HG03378 (cell line): ENCODE measurements at regions not wholly inside any gene's neighbourhood (a gene's known extent, or its start where the extent isn't known, plus 50 kb on each side); places are given as distances from the start of the nearest gene placed in this dataset.
"Not testable (repeated sequence)": the region's sequence is repeated elsewhere in the genome, so short reads cannot be mapped to it uniquely, and the experiment has no call there.

Experiments used
- ATAC-seq: cut with Tn5 transposase; IDR thresholded peaks from one replicate; pipeline ENCODE4 v1.9.1; 2021; ENCODE audit warnings: mild to moderate bottlenecking, moderate library complexity; ENCODE audit not compliant: unreplicated experiment

DNA sequence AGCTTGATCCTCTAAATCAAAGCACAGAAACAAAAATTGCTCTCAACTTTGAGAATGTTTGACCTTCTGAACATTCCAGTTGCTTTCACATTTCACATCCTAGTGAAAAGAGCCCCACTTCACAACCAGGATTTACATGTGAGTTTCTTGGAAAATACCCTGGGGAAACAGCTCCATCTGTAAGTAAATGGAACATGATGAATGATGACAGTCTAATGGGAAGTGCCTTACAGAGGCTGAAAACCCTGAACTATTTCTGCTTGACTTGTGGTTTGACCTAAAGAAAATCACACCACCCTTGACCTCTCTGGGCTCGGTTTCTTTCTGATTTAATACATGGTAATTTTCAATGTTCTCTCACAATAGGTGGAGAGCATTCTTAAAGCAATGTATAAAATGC, 499.4 kb upstream of the API5 start:
- no peak for ATAC-seq

DNA sequence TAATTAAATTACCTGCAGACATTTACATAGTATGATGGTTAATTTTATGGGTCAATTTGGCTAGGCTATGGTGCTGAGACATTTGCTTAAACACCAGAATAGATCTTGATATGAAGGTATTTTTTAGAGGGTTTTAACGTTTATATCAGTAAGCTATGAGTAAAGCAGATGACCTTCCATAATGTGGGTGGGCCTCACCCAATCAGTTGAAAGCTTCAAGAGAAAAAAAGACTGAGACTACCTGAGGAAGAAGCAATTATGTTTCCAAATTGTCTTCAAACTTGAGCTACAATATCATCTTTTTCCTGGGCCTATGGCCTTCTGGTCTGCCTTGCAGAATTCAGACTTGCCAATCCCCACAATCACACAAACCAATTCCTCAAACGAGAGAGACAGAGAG, 498.8 kb upstream of the API5 start:
- ATAC-seq, result no peak

DNA sequence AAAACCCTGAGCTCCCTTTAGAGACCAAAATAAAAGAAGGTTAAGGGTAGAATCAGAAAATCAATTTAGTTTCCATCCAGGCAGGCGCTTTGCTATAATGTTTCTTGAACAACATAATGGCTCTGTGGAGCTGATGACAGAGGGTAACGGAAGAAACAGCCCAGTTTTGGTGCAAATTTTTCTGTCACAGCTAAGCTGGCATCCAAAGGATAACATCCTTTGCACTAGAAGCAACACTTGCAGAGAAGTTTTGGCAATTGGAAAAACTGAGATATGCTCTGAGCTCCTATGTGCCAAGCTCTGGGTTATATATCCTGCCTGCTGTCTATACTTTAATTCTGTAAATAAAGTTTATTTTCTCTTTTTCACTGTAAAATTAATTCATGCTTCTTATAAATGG, 495.3 kb upstream of the API5 start:
- no peak for ATAC-seq

DNA sequence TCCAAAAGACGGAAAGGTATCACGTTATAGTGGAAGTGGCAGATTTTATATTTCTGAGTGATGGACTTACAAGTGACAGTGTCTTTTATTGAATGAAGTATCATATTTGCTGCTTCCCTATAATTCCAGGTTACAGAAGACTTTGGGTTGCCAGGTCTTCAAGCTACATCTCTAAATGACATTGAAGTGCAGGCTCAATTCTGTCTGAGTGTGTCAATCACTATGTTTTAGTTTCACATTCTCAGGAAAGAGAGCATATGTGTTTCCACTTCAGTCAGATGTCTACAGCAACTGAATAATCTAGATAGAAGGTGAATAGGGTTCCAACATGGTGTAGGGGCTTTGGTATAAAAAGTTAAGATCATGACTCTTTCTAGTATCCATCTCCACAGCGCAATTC, 492.7 kb upstream of the API5 start:
- no peak for ATAC-seq

DNA sequence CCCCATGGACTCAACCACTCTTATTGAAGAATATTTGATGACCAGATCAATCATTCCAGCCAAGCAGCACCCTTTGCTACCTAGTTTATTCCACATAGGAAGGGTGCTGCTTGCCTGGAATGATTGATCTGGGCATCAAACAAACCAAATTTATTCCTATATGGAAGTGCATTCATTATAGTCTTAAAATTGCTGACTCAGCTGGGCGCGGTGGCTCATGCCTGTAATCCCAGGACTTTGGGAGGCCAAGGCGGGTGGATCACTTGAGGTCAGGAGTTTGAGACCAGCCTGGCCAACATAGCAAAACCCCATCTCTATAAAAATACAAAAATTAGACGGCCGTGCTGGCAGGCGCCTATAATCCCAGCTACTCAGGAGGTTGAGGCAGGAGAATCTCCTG, 489.6 kb upstream of the API5 start:
- ATAC-seq, result not testable (repeated sequence)

DNA sequence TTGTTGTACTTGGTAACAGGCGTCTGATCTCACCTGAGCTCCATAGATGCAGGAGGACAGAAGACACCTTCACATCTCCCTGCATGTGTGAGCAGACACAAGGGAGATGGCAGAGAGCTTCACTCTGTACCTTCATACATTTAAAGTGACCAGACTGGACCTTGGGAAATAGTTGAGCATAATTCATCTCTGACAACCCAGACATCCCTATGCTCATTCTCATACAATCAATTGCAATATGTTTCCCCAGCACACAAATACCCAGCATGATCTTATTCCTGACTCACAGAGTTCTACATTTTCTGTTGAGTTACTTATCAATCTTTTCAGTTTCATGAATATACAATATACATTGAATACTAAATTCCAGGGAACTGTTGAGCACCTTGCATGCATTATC, 488.2 kb upstream of the API5 start:
- ATAC-seq, result no peak

DNA sequence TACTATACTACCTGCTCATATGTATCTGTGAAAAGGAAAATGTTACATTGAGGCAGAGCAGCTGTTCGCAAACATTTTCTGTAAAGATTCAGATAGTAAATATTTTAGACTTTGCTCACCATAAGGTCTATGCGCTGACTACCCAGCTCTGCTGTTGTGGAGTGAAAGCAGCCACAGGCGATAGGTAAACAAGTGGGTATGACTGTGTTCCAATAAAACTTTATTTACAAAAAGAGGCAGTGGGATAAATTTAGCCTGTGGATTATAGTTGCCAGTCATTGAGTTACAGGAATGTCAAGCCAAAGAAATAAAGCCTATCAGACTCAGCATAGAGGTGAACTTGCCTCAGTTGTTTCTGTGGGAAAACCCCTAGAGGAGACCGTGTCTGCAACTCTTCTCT, 487.7 kb upstream of the API5 start:
- ATAC-seq, result no peak

DNA sequence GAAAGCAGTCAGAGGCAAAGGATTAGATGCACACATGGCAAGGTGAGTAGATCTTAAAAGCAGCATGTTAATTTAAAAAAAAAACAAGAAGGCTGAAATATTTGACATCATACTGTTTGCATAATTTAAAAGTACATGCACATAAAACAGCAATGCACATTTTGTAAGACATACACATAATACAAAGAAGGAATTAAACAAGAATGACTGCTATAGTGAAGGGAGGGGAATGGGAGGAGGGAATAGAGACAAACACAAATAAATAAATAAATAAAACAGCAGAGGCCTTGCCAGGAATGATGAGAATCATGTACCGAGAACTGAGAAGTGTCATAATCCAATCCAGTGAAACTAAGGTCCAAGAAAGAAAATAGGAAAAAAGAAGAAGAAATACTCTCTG, 486.2 kb upstream of the API5 start:
- no peak for ATAC-seq

DNA sequence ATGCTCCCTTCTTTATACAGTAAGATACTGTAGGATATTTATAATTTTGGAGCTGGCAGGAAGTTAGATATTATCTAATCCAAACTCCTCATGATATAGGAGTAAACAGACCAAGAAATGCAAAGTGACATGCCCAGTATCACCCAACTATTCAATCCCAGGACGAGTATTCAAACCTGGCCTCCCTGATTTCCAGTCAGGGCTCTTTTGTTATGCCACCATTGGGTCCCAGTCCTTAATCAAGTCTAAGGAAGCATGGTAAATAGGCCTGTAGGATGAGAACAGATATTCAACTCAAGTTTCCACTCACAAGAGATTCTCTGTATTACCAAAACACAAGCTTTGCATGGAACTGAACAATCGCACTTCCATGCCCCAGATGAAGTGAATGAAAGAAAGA, 484.0 kb upstream of the API5 start:
- ATAC-seq, result no peak

DNA sequence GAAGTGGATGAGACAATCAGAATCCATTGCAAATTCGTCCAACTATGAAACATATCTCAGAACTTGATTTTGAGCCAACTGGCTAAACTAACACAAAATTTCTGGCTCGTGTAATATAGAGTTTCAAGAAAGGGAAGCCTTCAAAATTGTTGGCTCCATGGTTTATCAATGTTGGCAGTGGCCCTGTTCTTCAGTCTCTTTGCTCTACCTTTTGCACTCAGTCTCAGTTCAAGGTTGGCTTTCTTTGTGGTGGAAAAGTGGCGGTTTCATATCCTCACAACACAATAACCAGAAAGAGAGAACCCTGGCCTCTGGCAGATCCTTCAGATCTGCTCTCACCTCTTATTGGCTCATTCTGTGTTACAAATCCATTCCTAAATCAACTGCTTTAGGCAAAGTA, 473.8 kb upstream of the API5 start:
- ATAC-seq, result no peak

DNA sequence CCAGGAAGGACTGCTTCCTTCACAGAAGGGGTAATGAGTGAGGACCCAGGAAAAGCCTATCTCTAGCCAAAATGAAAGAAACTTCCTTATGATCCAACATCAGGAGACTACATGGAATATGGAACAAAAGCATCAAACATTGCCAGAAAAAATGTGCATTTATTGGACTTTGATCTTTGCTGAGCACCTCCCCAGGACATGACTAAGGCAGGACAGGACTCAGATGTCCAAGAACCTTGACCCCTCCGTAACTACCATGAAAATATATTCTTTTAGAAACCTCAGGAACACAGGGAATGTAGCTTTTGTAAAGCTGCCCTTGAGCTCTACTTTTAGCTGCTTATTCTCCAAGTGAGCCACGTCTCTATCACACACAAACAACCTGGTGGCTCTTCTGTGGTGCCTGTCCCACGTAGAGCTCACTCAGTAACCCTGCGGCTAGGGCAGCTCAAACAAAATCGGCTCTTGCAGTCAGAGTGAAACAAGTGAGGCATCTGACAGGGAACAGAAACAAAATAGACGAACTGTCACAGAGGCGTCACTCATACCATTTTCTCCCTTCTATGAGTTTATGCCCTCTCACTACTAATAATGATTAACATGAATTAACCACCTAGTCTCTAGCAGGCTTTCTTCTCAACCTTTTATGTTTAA, 471.5 kb upstream of the API5 start:
- ATAC-seq, result peak; percentile 87

DNA sequence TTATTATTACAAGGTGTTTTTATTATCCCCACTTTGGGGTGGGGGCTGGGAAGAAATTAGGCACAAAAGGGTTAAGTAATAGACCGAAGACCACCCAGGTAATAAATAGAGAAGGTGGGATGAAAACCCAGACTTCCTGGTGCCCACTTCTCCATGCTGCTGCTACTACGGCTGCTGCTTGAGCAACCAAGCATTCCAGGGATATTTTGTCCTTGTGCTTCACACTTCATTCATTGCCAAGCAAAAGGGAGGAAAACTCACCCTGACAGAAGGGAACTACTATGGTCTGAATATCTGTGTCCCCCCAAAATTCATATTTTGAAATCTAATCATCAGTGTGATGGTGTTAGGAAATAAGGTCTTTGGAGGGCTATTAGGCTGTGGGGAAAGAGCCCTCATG, 470.9 kb upstream of the API5 start:
- no peak for ATAC-seq

DNA sequence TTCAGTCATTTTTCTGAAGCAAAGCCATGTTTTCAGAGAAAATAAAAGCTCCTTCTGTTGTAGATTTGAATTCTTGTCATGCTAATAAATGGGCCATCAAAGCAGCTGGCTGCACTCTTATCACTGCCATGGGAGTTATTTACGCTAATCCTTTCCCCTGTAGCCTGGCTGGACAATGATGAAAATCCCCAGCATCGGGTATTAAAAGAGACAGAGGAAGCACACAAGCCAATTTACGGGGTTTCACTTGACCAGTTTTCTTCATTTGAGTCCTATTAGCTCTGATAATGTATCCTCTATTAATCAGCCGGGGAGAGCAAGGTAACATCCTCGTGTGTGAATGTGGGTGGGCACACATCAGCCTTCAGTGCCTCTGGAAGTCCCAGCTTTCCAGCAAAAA, 470.2 kb upstream of the API5 start:
- ATAC-seq, result no peak

DNA sequence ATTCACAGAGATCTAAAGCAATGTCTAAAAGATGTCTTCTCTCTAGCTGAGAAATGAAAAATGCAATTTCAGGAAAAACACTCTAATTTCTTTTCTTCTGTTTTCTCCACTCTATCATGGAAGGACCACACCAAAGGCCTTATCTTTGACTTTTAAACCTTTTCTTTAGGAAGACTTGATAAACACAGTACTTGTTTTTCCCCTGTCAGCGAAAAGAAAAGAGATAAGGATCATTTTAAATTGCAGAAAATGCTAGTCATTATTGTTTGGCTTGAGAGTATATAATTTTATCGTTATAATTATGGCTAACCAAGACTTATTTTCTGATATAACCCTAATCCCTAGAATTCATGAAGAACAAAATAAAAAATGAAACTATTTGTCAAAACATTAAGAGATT, 462.4 kb upstream of the API5 start:
- no peak for ATAC-seq

DNA sequence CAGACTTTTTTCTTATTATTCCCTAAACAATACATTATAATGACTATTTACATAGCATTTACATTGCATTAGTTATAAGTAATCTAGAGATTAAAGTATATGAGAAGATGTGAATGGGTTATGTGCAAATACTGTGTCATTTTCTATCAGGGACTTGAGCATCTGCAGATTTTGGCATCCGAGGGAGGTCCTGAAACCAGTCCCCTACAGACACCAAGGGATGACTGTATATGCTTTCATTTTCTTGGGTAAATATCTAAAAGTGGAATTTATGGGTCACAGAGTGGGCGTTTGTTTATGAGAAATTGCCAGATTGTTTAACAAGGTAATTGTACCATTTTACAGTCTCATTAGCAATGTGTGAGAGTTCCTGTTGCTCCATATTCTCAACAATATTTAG, 454.5 kb upstream of the API5 start:
- no peak for ATAC-seq

DNA sequence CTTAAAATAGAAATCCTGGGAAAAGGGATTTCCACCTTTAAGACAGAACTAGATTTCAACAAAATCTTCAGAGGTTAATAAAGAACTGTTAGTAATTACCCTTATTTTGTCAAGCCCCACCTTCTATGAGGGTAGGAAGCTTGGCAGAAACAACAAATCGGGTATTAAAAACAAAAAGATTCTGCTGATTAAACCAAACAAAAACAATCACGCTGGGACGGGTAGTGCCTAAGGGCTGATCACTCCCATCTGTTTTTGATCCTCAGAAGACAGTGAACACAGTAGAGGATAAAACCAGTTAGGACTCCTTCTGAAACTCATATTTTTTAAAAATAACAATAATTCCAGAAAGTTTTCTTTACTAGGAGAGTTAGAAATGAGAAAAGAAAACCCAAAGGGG, 441.3 kb upstream of the API5 start:
- no peak for ATAC-seq

DNA sequence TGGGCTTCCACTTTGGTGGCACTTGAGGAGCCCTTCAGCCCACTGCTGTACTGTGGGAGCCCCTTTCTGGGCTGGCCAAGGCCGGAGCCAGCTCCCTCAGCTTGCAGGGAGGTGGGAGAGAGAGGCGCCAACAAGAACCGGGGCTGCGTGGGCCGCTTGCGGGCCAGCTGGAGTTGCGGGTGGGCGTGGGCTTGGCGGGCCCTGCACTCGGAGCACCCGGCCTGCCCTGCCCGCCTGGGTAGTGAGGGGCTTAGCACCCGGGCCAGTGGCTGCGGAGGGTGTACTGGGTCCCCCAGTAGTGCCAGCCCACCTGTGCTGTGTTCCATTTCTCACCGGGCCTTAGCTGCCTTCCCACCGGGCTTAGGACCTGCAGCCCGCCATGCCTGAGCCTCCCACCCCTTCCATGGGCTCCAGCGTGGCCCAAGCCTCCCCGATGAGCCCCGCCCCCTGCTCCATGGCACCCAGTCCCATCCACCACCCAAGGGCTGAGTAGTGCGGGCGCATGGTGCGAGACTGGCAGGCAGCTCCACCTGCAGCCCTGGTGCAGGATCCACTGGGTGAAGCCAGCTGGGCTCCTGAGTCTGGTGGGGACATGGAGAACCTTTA, 437.9 kb upstream of the API5 start:
- not testable (repeated sequence) for ATAC-seq

DNA sequence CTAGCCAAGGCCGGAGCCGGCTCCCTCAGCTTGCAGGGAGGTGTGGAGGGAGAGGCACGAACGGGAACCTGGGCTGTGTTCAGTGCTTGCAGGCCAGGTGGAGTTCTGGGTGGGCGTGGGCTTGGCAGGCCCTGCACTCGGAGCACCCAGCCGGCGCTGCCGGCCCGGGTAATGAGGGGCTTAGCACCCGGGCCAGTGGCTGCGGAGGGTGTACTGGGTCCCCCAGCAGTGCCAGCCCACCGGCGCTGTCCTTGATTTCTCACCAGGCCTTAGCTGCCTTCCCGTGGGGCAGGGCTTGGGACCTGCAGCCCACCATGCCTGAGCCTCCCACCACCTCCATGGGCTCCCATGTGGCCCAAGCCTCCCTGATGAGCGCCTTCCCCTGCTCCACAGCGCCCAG, 430.5 kb upstream of the API5 start:
- not testable (repeated sequence) for ATAC-seq

DNA sequence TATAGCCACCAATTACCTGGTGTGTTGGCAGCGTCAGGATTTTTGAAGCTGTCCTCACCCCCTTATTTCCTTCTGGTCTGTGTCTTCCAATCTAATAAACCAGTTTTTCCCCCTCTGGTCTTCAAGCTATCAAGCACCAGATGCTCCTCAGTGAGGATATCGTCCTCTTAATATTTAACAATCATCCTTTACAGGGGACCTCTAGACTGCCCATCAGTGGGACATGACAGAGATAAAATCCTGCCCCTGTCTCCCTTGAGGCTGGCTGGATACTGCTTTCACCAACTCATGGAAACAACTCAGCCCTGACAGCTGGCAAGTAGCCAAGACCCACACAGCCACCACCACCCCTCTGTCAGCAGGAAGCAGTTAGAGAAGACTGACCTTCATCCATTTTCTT, 421.0 kb upstream of the API5 start:
- no peak for ATAC-seq

DNA sequence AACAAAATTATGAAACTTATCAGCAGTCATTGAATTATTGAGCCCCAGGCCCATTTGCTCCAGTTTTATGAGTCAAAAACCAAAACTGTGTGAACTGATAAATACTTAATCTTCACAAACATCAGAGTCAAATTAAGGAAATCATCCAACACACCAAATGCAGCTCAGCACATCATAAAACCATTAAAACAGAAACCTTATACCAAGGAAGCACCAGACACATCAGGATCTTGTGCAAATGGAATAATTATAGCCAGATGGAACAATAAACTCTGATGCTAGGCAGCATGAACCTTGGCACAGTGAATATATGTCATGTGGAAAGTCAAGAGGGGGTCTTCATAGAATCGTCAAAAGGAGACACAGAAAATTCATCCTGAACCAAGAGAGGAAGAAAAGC, 410.7 kb upstream of the API5 start:
- no peak for ATAC-seq

DNA sequence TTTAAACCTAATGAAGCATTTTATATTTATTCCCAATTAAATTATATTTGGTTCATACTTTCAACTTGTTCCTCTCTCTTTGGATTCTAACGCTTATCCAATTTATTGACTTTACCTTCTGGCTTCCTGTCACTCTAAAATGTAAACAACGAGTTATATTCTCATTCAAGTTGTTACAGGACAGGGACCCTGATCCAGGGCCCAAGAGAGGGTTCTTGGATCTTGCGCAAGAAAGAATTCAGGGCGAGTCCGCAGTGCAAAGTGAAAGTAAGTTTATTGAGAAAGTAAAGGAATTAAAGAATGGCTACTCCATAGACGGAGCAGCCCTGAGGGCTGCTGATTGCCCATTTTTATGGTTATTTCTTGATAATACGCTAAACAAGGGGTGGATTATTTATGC, 405.6 kb upstream of the API5 start:
- ATAC-seq, result no peak

DNA sequence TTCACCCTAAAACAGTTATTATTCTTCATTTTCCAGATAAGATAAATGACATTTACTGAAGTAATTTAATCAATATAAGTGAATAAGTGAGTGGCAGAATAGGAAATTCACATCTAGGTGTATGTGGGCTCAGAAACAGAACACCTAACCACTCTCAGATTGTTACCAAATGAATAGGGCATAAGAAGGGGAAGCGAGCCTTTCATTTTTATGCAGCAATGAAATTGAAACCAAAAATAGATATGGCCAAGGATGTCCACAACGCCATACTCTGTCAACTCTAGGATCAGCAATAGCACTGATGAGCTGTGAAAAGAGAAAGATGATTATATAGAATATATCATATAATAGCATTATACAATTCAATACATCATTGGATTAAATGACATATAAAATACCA, 398.1 kb upstream of the API5 start:
- peak; percentile 60 for ATAC-seq

DNA sequence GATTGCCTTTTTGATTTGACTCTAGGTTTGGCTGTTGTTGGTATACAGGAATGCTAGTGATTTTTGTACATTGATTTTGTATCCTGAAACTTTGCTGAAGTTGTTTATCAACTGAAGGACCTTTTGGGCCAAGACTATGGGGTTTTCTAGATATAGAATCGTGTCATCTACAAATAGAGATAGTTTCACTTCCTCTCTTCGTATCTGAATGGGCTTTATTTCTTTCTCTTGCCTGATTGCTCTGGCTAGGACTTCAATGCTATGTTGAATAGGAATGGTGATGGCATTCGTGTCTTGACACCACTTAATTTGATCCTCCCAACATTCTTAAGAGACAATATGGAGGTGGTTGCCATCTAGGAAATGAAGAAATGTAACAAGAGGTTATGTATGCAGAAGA, 388.1 kb upstream of the API5 start:
- ATAC-seq, result no peak
